Cardiac muscle cell (in vitro differentiated cells and primary cell): ENCODE measurements at regions not wholly inside any gene's neighbourhood (a gene's known extent, or its start where the extent isn't known, plus 50 kb on each side); places are given as distances from the start of the nearest gene placed in this dataset.
"Not testable (repeated sequence)": the region's sequence is repeated elsewhere in the genome, so short reads cannot be mapped to it uniquely, and the experiment has no call there.

ENCODE experiments used
- DNase-seq, 2 donors: peaks; one replicate each; pipeline versions ENCODE4 v3.0.0 to v3.0.0-alpha.2; 2010 to 2017; ENCODE audit warnings: low read depth in 1 of 2, low spot score in 1 of 2
- H3K27ac ChIP-seq: fragments of 200-600 bp; sonication (generic); 2 replicates; pipeline ENCODE4 v1.5.1; 2016
- H3K27me3 ChIP-seq: fragments of 200-600 bp; sonication (generic); 2 replicates; pipeline ENCODE4 v1.6.0; 2016; ENCODE audit warnings: control low read depth
- H3K36me3 ChIP-seq: fragments of 200-600 bp; sonication (generic); 2 replicates; pipeline ENCODE4 v1.5.1; 2016; ENCODE audit warnings: control low read depth
- H3K4me1 ChIP-seq: fragments of 200-600 bp; sonication (generic); 2 replicates; pipeline ENCODE4 v1.8.1; 2017; ENCODE audit warnings: low read depth, mild to moderate bottlenecking, mixed run types
- H3K4me3 ChIP-seq: fragments of 200-600 bp; sonication (generic); 2 replicates; pipeline ENCODE4 v1.5.1; 2016; ENCODE audit warnings: mild to moderate bottlenecking
- H3K9me3 ChIP-seq: fragments of 200-600 bp; sonication (generic); 2 replicates; pipeline ENCODE4 v1.5.1; 2017; ENCODE audit warnings: low read depth, mild to moderate bottlenecking, control low read depth
- CTCF ChIP-seq: IDR thresholded peaks from 2 replicates; pipeline ENCODE4 v1.5.1; 2012; ENCODE audit warnings: low read depth, mild to moderate bottlenecking, low read length

- no peak for DNase-seq
- Histone ChIP-seq H3K9me3 (no peaks in the 10 kb centered on the region), H3K36me3 (no peaks in the 10 kb centered on the region), H3K4me3 (no peak overlapping the region), H3K4me1 (peaks cover 10% of the 10 kb centered on the region), H3K27me3 (no peaks in the 10 kb centered on the region), H3K27ac (no peak overlapping the region)
- TF ChIP-seq CTCF: no peak
These were observed 171.6 kb upstream of the AUTS2 start for GRCh38 chr7:69426705-69427104.

GRCh38 chr7:69428089-69428488, 170.2 kb upstream of the AUTS2 start:
- peaks cover 10% of the 10 kb centered on the region for H3K4me1 ChIP-seq
- no peaks in the 10 kb centered on the region for H3K9me3 ChIP-seq
- no peak overlapping the region for H3K4me3 ChIP-seq
- H3K27ac ChIP-seq: no peak overlapping the region
- H3K36me3 ChIP-seq: no peaks in the 10 kb centered on the region
- TF ChIP-seq CTCF: no peak
- no peak for DNase-seq
- H3K27me3 ChIP-seq: no peaks in the 10 kb centered on the region

- peak in 1 of 2 donors; percentile 80 for DNase-seq
- H3K27me3 ChIP-seq: no peaks in the 10 kb centered on the region
- H3K9me3 ChIP-seq: no peaks in the 10 kb centered on the region
- peaks cover 10% of the 10 kb centered on the region for H3K4me1 ChIP-seq
- no peaks in the 10 kb centered on the region for H3K36me3 ChIP-seq
- no peak for TF ChIP-seq CTCF
- no peak overlapping the region for H3K27ac ChIP-seq
- H3K4me3 ChIP-seq: no peak overlapping the region
These were observed 168.3 kb upstream of the AUTS2 start for GRCh38 chr7:69429911-69430383.

- no peaks in the 10 kb centered on the region for H3K36me3 ChIP-seq
- no peak overlapping the region for H3K4me3 ChIP-seq
- DNase-seq: peak in 1 of 2 donors; percentile 43
- no peaks in the 10 kb centered on the region for H3K27me3 ChIP-seq
- no peak for TF ChIP-seq CTCF
- no peak overlapping the region for H3K27ac ChIP-seq
- peaks cover 10% of the 10 kb centered on the region for H3K4me1 ChIP-seq
- no peaks in the 10 kb centered on the region for H3K9me3 ChIP-seq
These were observed 167.8 kb upstream of the AUTS2 start for GRCh38 chr7:69430384-69431021.

GRCh38 chr7:69431626-69432025, 166.6 kb upstream of the AUTS2 start:
- DNase-seq: no peak

GRCh38 chr7:69432276-69432675, 166.0 kb upstream of the AUTS2 start:
- not testable (repeated sequence) for H3K9me3 ChIP-seq, H3K4me1 ChIP-seq, DNase-seq, H3K27me3 ChIP-seq, H3K4me3 ChIP-seq, H3K36me3 ChIP-seq, H3K27ac ChIP-seq

More at GRCh38 chr7:69431626-69432025, 166.6 kb upstream of the AUTS2 start:
- Histone ChIP-seq H3K4me3 (no peak overlapping the region), H3K4me1 (peaks cover 10% of the 10 kb centered on the region), H3K9me3 (no peaks in the 10 kb centered on the region), H3K36me3 (no peaks in the 10 kb centered on the region), H3K27ac (no peak overlapping the region), H3K27me3 (no peaks in the 10 kb centered on the region)
- TF ChIP-seq CTCF: no peak
